SJSA1 (cell line): ENCODE measurements at regions not wholly inside any gene's neighbourhood (a gene's known extent, or its start where the extent isn't known, plus 50 kb on each side); places are given as distances from the start of the nearest gene placed in this dataset.

Experiments
- DNase-seq, 2 experiments: peaks; one replicate each; pipeline ENCODE4 v3.0.0-alpha.2; 2015 to 2020; ENCODE audit warnings: low spot score in 2 of 2, low read depth in 1 of 2
- H3K27ac ChIP-seq: fragments of 250-450 bp; sonication (Bioruptor Pico); 2 replicates; pipeline ENCODE4 v1.5.1; 2020; ENCODE audit warnings: mild to moderate bottlenecking, moderate library complexity
- H3K27me3 ChIP-seq: fragments of 250-450 bp; sonication (Bioruptor Pico); replicated peaks from 2 replicates; pipeline ENCODE4 v1.5.1; 2020; ENCODE audit warnings: mild to moderate bottlenecking, moderate library complexity
- H3K36me3 ChIP-seq: fragments of 250-450 bp; sonication (Bioruptor Pico); 2 replicates; pipeline ENCODE4 v1.5.1; 2020; ENCODE audit warnings: mild to moderate bottlenecking
- H3K4me1 ChIP-seq: fragments of 250-450 bp; sonication (Bioruptor Pico); replicated peaks from 2 replicates; pipeline ENCODE4 v1.6.1; 2021; ENCODE audit warnings: mild to moderate bottlenecking
- H3K4me3 ChIP-seq: fragments of 250-450 bp; sonication (Bioruptor Pico); 2 replicates; pipeline ENCODE4 v1.5.1; 2020; ENCODE audit warnings: mild to moderate bottlenecking
- H3K9me3 ChIP-seq: fragments of 250-450 bp; sonication (Bioruptor Pico); replicated peaks from 2 replicates; pipeline ENCODE4 v1.5.1; 2020; ENCODE audit warnings: mild to moderate bottlenecking

DNA sequence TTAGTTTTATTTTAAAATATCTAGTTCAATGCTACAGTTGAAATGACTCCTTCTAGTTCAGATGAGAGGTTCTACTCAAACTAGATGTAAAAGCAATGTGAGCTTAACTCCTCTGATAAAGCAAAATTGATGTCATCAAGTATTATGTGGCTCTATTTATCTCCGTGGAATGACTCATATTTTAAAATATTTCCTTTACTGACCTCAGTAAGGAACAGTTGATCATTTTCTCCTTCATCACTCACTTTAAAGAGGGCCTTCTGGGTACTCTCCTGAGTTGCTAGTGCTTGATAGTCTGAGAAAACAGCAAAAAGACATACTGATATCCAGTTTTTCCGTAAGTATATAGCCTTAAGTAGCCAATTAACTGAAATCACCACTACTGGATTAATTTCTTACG lies 1099.3 kb downstream of the ROBO2 start:
- Histone ChIP-seq H3K4me3 (no peak overlapping the region), H3K9me3 (no peaks in the 10 kb centered on the region), H3K27ac (peak overlapping the region; percentile 73), H3K36me3 (no peaks in the 10 kb centered on the region), H3K4me1 (peaks cover 34% of the 10 kb centered on the region), H3K27me3 (no peaks in the 10 kb centered on the region)
- peak in 1 of 2 experiments; percentile 33 for DNase-seq

DNA sequence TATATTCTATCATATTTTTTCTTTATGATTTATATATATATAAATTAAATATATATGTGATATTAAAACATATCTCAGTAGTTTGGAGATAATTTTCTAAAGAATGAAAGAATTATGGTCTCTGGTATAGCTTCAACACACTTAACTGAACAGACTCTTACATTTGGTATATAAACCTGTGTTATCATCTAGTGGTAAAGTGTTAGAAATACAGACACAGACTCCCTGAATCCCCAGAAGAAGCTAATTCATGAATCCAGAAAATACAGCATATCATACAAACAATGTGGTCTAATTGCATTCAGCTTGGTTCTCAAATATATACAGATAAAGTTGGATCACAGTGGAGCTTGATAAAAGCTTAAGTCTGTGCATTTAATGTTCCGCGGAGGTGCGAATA lies 1100.4 kb downstream of the ROBO2 start:
- Histone ChIP-seq H3K4me3 (no peak overlapping the region), H3K27ac (peak overlapping the region; percentile 59; the same call in 1 of the 2 replicates), H3K4me1 (peaks cover 34% of the 10 kb centered on the region), H3K9me3 (no peaks in the 10 kb centered on the region), H3K27me3 (no peaks in the 10 kb centered on the region), H3K36me3 (no peaks in the 10 kb centered on the region)
- DNase-seq = no peak

- H3K4me1 ChIP-seq = peaks cover 34% of the 10 kb centered on the region
- H3K4me3 ChIP-seq = no peak overlapping the region
- H3K27ac ChIP-seq = peak overlapping the region; percentile 59
- peak in 1 of 2 experiments; percentile 14 for DNase-seq
- H3K9me3 ChIP-seq = no peaks in the 10 kb centered on the region
- H3K36me3 ChIP-seq = no peaks in the 10 kb centered on the region
- H3K27me3 ChIP-seq = no peaks in the 10 kb centered on the region
These were observed 1101.0 kb downstream of the ROBO2 start for GRCh38 chr3:78140866-78141265.

DNA sequence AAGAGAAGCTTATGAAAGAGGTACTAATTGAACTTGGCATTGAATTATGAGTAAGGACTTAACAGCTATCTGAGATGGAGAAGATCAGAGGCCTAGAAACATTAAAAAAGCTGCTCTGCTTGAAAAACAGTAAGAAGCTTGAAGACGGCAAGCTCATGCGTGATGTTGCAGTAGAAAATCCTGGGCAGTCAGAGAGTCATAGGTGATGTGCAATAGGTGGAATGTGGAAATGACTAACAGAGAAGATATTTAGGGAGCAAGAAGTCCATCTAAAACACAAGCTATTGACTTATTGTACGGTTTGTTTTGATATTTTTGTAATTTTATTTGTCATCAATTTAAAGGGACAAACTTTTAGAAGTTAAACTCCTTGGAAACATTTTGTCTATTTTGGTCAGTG lies 1101.4 kb downstream of the ROBO2 start:
- H3K4me1 ChIP-seq = peaks cover 34% of the 10 kb centered on the region
- DNase-seq = peak in 1 of 2 experiments; percentile 40

DNA sequence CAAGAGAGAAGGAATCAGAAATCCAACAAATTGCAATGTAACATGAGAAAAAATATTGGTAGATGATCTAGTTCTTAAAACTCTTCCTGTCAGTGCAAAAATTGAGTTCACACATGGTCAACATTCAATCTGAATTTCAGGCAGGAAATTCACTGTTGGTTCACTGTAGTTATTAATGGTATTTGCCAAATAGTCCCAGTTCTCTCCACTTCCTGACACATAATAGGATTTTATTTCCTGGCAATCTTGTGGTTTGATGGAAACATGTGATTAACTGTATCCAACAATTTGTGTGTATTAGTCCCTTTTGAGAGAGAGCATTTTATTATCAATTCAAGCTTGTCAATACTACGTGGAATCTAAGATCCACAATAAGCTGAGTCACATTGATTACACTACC lies 1103.1 kb downstream of the ROBO2 start:
- peaks cover 34% of the 10 kb centered on the region for H3K4me1 ChIP-seq
- no peak for DNase-seq

More for the DNA sequence above, 1101.4 kb downstream of the ROBO2 start:
- Histone ChIP-seq H3K27ac (peak overlapping the region; percentile 59), H3K27me3 (no peaks in the 10 kb centered on the region), H3K4me3 (no peak overlapping the region), H3K9me3 (no peaks in the 10 kb centered on the region), H3K36me3 (no peaks in the 10 kb centered on the region)

DNA sequence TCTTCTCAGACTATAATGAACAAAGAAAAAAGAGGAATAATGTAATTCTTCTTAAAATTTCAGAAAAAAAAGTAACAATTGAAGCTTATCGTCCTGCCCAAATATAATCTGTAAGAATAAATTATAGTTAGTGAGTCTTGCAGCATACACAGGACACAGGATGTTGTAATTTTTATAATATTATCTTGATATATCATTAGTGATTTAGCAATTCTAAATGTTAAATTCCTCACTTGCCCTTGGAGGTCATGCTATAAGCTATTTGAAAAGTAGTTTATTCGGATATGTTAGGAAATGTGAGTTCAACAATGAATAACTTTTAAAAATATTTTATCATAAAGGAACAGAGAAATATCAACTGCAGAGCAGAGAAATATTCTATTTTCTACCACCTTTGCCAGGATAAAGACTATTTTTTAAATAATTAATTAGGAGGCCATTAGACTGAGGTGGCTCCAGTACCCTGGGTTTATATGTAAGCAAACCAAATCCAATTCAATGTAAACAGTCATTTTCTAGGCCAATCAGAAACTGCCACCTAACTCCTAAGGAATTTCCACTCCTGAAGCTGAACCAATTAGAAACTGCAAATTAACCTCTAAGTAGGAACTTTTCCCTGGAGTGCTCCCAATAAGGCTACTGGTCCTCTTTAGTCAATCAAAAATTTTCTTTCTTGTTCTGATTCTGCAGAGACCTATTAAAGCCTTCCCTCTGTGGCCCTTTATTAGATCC lies 1109.3 kb downstream of the ROBO2 start:
- H3K4me3 ChIP-seq = no peak overlapping the region
- no peaks in the 10 kb centered on the region for H3K36me3 ChIP-seq
- H3K27me3 ChIP-seq = no peaks in the 10 kb centered on the region
- H3K4me1 ChIP-seq = peaks cover 6% of the 10 kb centered on the region
- no peaks in the 10 kb centered on the region for H3K9me3 ChIP-seq
- H3K27ac ChIP-seq = no peak overlapping the region
- DNase-seq = peak in 1 of 2 experiments; percentile 30

More for the DNA sequence above, 1103.1 kb downstream of the ROBO2 start:
- H3K9me3 ChIP-seq = no peaks in the 10 kb centered on the region
- H3K36me3 ChIP-seq = no peaks in the 10 kb centered on the region
- no peak overlapping the region for H3K4me3 ChIP-seq
- H3K27me3 ChIP-seq = no peaks in the 10 kb centered on the region
- H3K27ac ChIP-seq = no peak overlapping the region

DNA sequence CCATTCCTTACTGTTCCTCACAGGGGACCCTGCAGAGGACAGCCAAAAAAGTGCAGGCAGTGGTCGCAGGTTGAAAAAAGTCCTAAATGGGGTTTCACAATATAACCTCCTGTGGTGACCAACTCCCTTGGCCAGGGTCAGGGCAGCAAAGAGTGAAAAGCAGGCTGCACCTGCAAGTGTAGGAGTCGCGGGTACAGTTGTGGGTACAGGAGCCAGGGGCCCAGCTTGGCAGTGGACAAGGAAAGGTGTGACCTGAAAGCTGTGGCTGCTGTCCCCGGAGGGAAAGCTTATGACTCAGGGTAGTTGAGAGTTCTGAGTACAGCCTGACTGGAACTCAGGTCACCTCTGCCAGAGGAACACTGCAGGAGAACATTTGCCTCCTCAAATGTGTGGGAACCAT lies 1114.1 kb downstream of the ROBO2 start:
- no peak for DNase-seq
- no peaks in the 10 kb centered on the region for H3K36me3 ChIP-seq
- H3K27ac ChIP-seq = no peak overlapping the region
- no peaks in the 10 kb centered on the region for H3K9me3 ChIP-seq
- peaks cover 6% of the 10 kb centered on the region for H3K4me1 ChIP-seq
- H3K27me3 ChIP-seq = no peaks in the 10 kb centered on the region
- H3K4me3 ChIP-seq = no peak overlapping the region

- DNase-seq = no peak
- H3K27me3 ChIP-seq = no peaks in the 10 kb centered on the region
These were observed 1114.8 kb downstream of the ROBO2 start for GRCh38 chr3:78154521-78155186.

GRCh38 chr3:78161736-78162135 lies 1121.8 kb downstream of the ROBO2 start:
- no peak for DNase-seq
- no peaks in the 10 kb centered on the region for H3K27me3 ChIP-seq
- H3K27ac ChIP-seq = no peak overlapping the region
- no peak overlapping the region for H3K4me3 ChIP-seq
- no peaks in the 10 kb centered on the region for H3K9me3 ChIP-seq
- H3K36me3 ChIP-seq = no peaks in the 10 kb centered on the region
- no peaks in the 10 kb centered on the region; the same call in 1 of the 2 replicates for H3K4me1 ChIP-seq

More at GRCh38 chr3:78154521-78155186, 1114.8 kb downstream of the ROBO2 start:
- Histone ChIP-seq H3K27ac (no peak overlapping the region), H3K36me3 (no peaks in the 10 kb centered on the region), H3K4me1 (peaks cover under 1% of the 10 kb centered on the region), H3K4me3 (no peak overlapping the region), H3K9me3 (no peaks in the 10 kb centered on the region)

GRCh38 chr3:78163379-78163778 lies 1123.5 kb downstream of the ROBO2 start:
- Histone ChIP-seq H3K36me3 (no peaks in the 10 kb centered on the region), H3K27ac (no peak overlapping the region), H3K9me3 (no peaks in the 10 kb centered on the region), H3K4me3 (no peak overlapping the region), H3K4me1 (no peaks in the 10 kb centered on the region), H3K27me3 (no peaks in the 10 kb centered on the region)
- no peak for DNase-seq

DNA sequence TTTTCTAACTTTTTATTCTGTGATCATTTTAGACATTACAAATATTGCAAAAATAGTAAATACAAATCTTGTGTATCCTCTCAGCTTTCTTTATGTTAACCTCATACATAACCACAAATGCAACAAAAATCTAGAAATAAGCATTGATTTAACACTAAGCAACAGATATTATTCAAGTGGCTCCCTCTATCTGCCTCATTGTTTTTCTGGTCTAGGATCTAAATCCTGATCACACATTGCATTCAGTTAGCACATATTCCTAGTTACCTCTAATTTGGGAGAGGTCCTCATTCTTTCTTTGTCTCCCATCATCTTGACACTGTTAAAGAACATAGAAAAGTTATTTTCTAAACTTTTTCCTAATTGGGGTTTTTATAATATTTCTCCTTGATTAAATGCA lies 1126.0 kb downstream of the ROBO2 start:
- H3K27ac ChIP-seq = no peak overlapping the region
- no peak overlapping the region for H3K4me3 ChIP-seq
- no peaks in the 10 kb centered on the region for H3K36me3 ChIP-seq
- H3K27me3 ChIP-seq = no peaks in the 10 kb centered on the region
- H3K4me1 ChIP-seq = no peaks in the 10 kb centered on the region; the same call in 1 of the 2 replicates
- no peak for DNase-seq
- no peaks in the 10 kb centered on the region for H3K9me3 ChIP-seq

DNA sequence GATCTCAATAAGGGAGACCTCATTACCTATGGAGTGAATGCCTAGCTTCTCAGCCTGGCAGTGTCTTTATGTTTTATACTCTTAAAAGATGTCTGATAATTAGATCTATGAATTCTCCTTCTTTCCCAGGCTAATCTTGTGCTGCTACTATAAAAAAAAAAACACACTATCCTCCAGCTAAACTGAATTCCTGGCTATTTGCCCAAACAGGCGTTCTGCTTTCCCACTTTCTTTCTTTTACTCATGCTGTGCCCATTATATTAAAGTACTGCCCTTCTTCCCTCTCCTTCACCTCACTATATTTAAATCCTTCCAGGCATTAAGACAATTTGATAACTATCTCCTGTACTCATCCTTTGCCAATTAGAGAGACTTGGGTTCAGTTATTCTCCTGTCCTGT lies 1134.9 kb downstream of the ROBO2 start:
- Histone ChIP-seq H3K4me1 (no peaks in the 10 kb centered on the region), H3K4me3 (no peak overlapping the region), H3K27ac (no peak overlapping the region), H3K36me3 (no peaks in the 10 kb centered on the region), H3K9me3 (no peaks in the 10 kb centered on the region), H3K27me3 (no peaks in the 10 kb centered on the region)
- no peak for DNase-seq

GRCh38 chr3:78176869-78177268 lies 1137.0 kb downstream of the ROBO2 start:
- Histone ChIP-seq H3K9me3 (no peaks in the 10 kb centered on the region), H3K36me3 (no peaks in the 10 kb centered on the region), H3K27me3 (no peaks in the 10 kb centered on the region), H3K27ac (no peak overlapping the region), H3K4me3 (no peak overlapping the region), H3K4me1 (no peaks in the 10 kb centered on the region)
- no peak for DNase-seq

- no peak for DNase-seq
- H3K27me3 ChIP-seq = no peaks in the 10 kb centered on the region
- no peaks in the 10 kb centered on the region for H3K9me3 ChIP-seq
- H3K36me3 ChIP-seq = no peaks in the 10 kb centered on the region
- H3K4me1 ChIP-seq = no peaks in the 10 kb centered on the region
- H3K4me3 ChIP-seq = no peak overlapping the region
- no peak overlapping the region for H3K27ac ChIP-seq
These were observed 1137.9 kb downstream of the ROBO2 start for GRCh38 chr3:78177780-78178179.
